Activated CD4-positive, alpha-beta memory T cell treated with anti-CD3 and anti-CD28 coated beads for 36 hours (primary cell): ENCODE measurements at regions not wholly inside any gene's neighbourhood (a gene's known extent, or its start where the extent isn't known, plus 50 kb on each side); places are given as distances from the start of the nearest gene placed in this dataset.

Source experiments
- CTCF ChIA-PET: fragments of 350-600 bp; sonication (Branson Sonifier 250); formaldehyde crosslinking; loops from one replicate; lab custom pipeline; 2021; ENCODE audit warnings: antibody characterized with exemption, inconsistent platforms; lab: Charles Lee
- POLR2A ChIA-PET: fragments of 350-600 bp; sonication (Branson Sonifier 250); formaldehyde crosslinking; loops from one replicate; lab custom pipeline; 2021; ENCODE audit warnings: antibody characterized with exemption; lab: Charles Lee
- DNase-seq: peaks from one replicate; pipeline ENCODE4 v3.0.0-alpha.2; 2020
- H3K27ac Mint-ChIP-seq: one replicate; pipeline ENCODE4 v1.8.0; 2021; ENCODE audit warnings: mixed read lengths
- H3K27me3 Mint-ChIP-seq: one replicate; pipeline ENCODE4 v1.8.0; 2021; ENCODE audit warnings: mixed read lengths
- H3K36me3 Mint-ChIP-seq: one replicate; pipeline ENCODE4 v1.8.0; 2021; ENCODE audit warnings: mixed read lengths
- H3K4me1 Mint-ChIP-seq: one replicate; pipeline ENCODE4 v1.8.0; 2021; ENCODE audit warnings: low read depth, mixed read lengths
- H3K4me3 Mint-ChIP-seq: one replicate; pipeline ENCODE4 v1.8.0; 2021; ENCODE audit warnings: mild to moderate bottlenecking, mixed read lengths
- H3K9me3 Mint-ChIP-seq: one replicate; pipeline ENCODE4 v1.8.0; 2021; ENCODE audit warnings: mixed read lengths
- intact Hi-C: fragments of 100-400 bp; cut with micrococcal nuclease; formaldehyde crosslinking; loops from one replicate; pipeline ENCODE4 v1.15.1; 2023

DNA sequence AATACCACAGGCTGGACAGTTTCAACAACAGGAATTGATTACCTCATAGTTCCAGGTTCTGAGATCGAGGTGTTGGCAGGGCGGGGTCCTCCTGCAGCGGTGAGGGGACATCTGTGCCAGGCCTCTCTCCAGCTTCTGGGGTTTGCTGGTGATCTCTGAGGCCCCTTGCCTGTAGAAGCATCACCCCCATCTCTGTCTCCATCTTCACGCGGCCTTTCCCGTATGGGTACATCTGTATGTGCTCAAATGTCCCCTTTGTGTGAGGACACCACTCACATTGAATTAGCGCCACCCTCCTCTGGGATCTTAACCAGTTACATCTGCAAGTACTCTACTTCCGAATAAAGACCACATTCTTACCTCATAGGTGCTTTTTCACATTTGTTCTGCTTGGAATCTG lies 1029.9 kb downstream of the BRD1 start:
- ChIA-PET POLR2A (no interaction called here), CTCF (no interaction called here)
- intact Hi-C loops, result no loop called here
- Mint-ChIP-seq H3K4me3 (no peak overlapping the region), H3K27ac (no peak overlapping the region), H3K27me3 (peaks cover 6% of the 10 kb centered on the region), H3K9me3 (peaks cover 2% of the 10 kb centered on the region), H3K36me3 (no peaks in the 10 kb centered on the region), H3K4me1 (no peaks in the 10 kb centered on the region)
- no peak for DNase-seq

DNA sequence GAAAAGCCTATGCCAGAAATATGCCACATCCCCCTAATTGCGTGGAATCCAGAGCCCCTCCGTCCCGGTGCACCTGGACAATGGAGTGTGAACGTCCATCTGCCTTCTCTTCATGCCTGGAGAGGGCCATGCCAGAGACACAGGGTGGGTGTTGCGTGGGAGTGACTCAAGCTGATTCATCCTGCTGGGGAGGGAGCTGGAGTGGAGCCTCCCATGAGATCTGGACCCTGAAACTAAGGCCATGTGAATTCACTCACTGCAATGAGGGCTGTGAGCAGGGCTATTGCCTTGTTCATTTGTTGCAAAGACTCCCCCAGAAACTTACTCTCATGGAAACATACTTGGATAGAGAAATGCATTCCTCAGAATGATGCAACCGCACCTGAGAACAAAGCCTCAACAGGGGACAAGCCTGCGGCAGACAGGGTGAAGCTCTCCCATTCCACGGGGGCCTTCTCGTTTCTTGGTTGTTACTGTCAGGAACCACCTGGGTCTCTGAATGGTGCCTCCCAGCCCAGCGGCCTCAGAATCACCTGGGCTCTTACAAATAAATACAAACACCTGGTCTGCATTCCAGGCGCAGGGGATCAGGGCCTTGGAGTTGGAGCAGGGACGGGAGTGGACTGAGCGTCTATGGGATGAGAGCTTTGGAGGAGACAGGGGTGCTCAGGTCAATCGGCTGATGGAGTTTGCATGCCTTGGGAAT lies 1031.2 kb downstream of the BRD1 start:
- no peaks in the 10 kb centered on the region for H3K36me3 Mint-ChIP-seq
- POLR2A ChIA-PET, result no interaction called here
- intact Hi-C loops, result no loop called here
- CTCF ChIA-PET, result no interaction called here
- H3K9me3 Mint-ChIP-seq, result peaks cover 2% of the 10 kb centered on the region
- H3K27ac Mint-ChIP-seq, result no peak overlapping the region
- H3K4me3 Mint-ChIP-seq, result no peak overlapping the region
- DNase-seq, result no peak
- H3K27me3 Mint-ChIP-seq, result peaks cover 7% of the 10 kb centered on the region
- no peaks in the 10 kb centered on the region for H3K4me1 Mint-ChIP-seq

DNA sequence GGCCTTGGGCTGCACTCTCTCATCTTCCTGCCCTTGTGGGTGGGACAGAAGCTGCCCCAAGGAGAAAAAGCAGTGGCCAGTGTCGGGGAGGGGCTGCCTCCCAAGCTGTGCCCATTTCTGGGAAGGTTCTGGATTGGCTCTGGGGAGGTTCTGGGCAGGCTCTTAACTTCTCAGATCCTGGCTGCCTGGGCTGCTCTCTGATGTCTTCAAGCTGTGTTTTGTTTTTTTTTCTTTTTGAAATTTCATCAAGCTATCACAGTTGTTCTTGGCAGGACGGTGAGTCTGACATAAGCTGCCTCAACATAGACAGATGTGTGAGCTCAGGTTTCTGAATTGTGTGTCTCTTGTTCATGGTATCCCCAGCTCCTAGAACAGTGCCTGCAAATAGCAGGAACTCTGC lies 1032.0 kb downstream of the BRD1 start:
- H3K27me3 Mint-ChIP-seq, result peaks cover 7% of the 10 kb centered on the region
- POLR2A ChIA-PET, result no interaction called here
- CTCF ChIA-PET, result no interaction called here
- peaks cover 2% of the 10 kb centered on the region for H3K9me3 Mint-ChIP-seq
- H3K36me3 Mint-ChIP-seq, result no peaks in the 10 kb centered on the region
- H3K4me1 Mint-ChIP-seq, result no peaks in the 10 kb centered on the region
- no peak for DNase-seq
- intact Hi-C loops, result no loop called here
- no peak overlapping the region for H3K4me3 Mint-ChIP-seq
- H3K27ac Mint-ChIP-seq, result no peak overlapping the region

DNA sequence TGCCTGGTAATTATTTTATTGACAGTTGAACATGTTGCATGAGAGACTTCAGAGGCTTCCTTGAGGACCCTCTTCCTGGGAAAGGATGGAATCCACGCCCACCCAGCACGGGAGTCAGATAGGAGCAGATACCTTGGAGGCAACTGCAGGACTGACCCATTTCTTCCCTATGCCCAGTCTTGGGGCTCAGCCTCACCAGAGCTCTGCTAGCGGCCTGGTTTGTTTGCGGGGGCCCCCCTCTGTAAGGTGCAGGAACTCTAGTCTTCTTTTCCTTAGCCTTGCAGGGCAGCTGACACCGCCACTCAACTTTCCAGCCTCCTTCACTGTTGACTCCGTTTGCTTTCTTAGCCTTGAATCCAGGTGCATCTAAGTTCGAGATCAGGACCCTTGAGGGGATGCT lies 1032.8 kb downstream of the BRD1 start:
- DNase-seq, result no peak
- CTCF ChIA-PET, result no interaction called here
- POLR2A ChIA-PET, result no interaction called here
- Mint-ChIP-seq H3K4me1 (no peaks in the 10 kb centered on the region), H3K4me3 (no peak overlapping the region), H3K36me3 (no peaks in the 10 kb centered on the region), H3K27me3 (peaks cover 7% of the 10 kb centered on the region), H3K27ac (no peak overlapping the region), H3K9me3 (peaks cover 2% of the 10 kb centered on the region)
- intact Hi-C loops, result no loop called here

DNA sequence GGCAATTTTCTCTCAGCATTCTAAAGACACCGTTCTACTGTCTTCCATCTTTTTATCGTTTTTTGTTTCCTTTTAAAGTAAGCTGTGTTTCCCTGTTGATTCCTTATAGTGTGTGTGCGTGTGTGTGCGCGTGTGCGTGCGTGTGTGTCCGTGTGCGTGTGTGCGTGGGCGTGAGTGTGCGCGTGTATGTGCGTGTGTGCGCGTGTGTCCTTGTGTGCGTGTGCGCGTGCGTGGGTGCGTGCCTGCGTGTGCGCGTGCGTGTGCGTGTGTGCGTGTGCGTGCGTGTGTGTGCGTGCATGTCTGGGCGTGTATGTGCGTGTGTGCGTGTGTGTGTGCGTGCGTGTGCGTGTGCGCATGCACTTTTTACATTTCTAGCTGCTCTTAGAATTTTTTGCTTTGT lies 1033.7 kb downstream of the BRD1 start:
- intact Hi-C loops, result no loop called here
- Mint-ChIP-seq H3K4me1 (no peaks in the 10 kb centered on the region), H3K27ac (no peak overlapping the region), H3K9me3 (peaks cover 2% of the 10 kb centered on the region), H3K27me3 (peaks cover 7% of the 10 kb centered on the region), H3K36me3 (no peaks in the 10 kb centered on the region), H3K4me3 (no peak overlapping the region)
- POLR2A ChIA-PET, result no interaction called here
- CTCF ChIA-PET, result interaction anchor here (1.2 kb wide), 1 partner anchor 16 kb away, joined by 3 read pairs; no protein-coding TSS in a partner anchor
- no peak for DNase-seq

DNA sequence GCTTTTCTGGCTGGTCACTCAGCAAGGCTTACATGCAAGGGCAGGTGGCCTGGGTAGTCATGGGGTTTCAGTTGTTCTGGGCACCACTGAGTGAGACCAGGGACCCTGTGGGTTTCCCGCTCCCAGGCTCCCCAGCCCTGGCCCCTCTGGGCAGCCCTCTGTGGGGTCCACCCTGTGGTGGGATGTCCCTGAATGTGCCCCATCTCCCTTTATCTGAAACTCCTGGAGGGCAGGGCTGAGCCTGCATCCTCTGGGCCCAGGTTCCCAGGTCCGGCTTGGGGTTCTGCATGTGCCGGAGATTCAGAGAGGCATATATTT lies 1041.0 kb downstream of the BRD1 start:
- no peaks in the 10 kb centered on the region for H3K4me1 Mint-ChIP-seq
- no peaks in the 10 kb centered on the region for H3K27me3 Mint-ChIP-seq
- intact Hi-C loops, result no loop called here
- no peak for DNase-seq
- ChIA-PET POLR2A (no interaction called here), CTCF (no interaction called here)
- no peaks in the 10 kb centered on the region for H3K36me3 Mint-ChIP-seq
- no peak overlapping the region for H3K27ac Mint-ChIP-seq
- no peak overlapping the region for H3K4me3 Mint-ChIP-seq
- H3K9me3 Mint-ChIP-seq, result no peaks in the 10 kb centered on the region

DNA sequence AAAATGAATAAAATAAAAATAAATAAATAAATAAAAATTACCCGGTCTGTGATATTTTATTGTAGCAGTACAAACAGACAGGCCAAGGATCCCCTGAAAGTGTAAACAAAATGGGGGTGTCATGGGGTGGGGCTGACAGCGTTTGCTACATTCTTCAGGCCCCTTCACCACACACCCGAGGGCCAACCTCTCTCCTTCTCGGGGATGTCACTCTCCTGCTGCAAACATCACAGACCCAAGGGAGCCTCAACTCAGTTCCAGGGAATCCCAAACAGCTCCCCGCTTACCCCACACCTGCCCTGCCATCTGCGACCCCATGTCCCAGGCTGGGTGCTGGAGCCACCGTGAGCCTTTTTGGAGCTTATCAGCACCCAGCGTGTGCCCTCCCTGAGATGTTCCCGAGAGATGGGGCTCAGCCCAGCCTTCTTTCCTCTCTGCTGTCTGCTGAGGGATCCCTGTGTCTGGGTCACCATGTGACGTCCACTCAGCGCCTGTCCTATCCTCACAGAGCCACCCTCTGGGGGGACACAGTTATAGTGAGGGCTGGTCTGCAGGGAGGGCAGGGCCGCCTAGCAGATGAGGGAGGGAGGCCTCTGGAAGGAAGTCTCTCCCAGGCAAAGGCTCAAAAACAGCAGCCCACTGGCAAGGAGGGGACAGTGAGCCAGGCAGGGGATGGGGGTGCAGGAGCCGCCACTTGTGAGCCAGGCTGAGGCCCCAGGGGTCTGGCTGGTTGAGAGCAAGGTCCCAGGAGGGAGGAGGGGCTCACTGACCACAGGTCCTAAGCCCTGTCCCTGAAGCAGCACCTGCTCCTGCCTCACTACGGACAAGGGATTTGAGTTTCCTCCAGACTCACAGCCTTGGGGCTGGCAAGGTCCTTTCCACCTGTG lies 1041.6 kb downstream of the BRD1 start:
- intact Hi-C loops, result no loop called here
- Mint-ChIP-seq H3K27ac (no peak overlapping the region), H3K4me1 (no peaks in the 10 kb centered on the region), H3K36me3 (no peaks in the 10 kb centered on the region), H3K9me3 (no peaks in the 10 kb centered on the region), H3K27me3 (no peaks in the 10 kb centered on the region), H3K4me3 (no peak overlapping the region)
- POLR2A ChIA-PET, result no interaction called here
- DNase-seq, result no peak
- CTCF ChIA-PET, result no interaction called here

DNA sequence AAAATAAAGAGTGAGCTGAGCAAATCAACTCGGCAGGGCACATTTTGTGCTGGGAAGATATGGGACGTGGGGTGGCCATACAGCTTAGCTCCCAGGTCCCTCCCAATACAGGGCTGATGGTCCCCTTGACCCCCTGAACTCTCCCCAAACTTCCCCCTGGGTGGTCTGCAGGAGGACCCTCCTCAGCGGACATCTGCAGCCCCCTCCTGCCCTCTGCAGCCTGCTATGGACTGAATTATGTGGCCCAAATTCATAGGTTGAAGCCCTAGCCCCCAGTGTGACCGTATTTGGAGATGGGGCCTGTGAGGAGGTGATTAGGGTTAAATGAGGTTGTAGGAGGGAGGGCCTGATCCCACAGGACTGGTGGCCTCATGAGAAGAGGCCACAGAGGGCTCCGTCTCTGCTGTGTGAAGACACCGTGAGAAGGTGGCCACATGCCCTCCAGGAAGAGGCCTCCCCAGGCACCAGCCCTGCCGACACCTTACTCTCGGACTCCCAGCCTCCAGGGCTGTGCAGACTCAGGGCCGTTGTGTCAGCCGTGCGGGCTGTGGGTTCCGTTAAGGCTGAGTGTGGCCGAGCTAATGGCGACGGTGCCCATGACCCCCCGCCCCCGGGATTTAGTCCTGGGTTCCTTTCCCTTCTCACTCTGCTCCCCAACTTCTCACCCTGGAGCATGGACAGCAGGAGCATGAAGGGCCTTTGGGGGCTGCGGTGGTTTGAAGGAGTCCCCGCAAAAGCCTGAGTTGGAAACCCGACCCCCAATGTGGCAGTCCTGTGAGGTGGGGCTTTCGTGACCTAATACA lies 1042.8 kb downstream of the BRD1 start:
- DNase-seq, result no peak

DNA sequence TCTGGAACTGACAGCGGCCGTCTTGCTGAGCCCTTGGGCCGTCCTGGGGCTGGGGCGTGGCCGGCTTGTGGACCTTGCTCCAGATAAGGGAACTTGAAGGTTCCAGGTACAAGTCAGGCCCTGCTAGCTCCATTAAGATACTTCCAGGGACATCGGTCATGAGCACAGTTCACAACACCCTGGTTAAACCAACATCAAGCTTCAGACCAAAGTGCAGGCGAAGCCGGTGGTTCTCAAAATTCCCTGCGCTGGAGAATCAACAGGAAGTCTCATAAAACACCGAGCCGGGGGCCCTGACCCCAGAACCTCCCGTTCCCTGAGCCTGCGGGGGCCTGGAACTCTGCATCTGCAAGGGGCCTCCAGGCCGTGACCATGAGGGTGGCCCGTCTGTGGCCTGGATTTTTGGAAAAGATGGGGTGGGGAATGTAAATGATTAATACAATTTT lies 1043.8 kb downstream of the BRD1 start:
- H3K4me1 Mint-ChIP-seq, result no peaks in the 10 kb centered on the region
- H3K27ac Mint-ChIP-seq, result no peak overlapping the region
- CTCF ChIA-PET, result interaction anchor here (1.3 kb wide), 1 partner anchor 48 kb away, joined by 4 read pairs; no protein-coding TSS in a partner anchor
- no peaks in the 10 kb centered on the region for H3K36me3 Mint-ChIP-seq
- H3K4me3 Mint-ChIP-seq, result no peak overlapping the region
- no peak for DNase-seq
- no peaks in the 10 kb centered on the region for H3K9me3 Mint-ChIP-seq
- no peaks in the 10 kb centered on the region for H3K27me3 Mint-ChIP-seq
- POLR2A ChIA-PET, result no interaction called here
- intact Hi-C loops, result no loop called here

More for the DNA sequence above, 1042.8 kb downstream of the BRD1 start:
- no peak overlapping the region for H3K4me3 Mint-ChIP-seq
- H3K4me1 Mint-ChIP-seq, result no peaks in the 10 kb centered on the region
- ChIA-PET CTCF (no interaction called here), POLR2A (no interaction called here)
- H3K27ac Mint-ChIP-seq, result no peak overlapping the region
- no peaks in the 10 kb centered on the region for H3K27me3 Mint-ChIP-seq
- intact Hi-C loops, result no loop called here
- H3K36me3 Mint-ChIP-seq, result no peaks in the 10 kb centered on the region
- H3K9me3 Mint-ChIP-seq, result no peaks in the 10 kb centered on the region

DNA sequence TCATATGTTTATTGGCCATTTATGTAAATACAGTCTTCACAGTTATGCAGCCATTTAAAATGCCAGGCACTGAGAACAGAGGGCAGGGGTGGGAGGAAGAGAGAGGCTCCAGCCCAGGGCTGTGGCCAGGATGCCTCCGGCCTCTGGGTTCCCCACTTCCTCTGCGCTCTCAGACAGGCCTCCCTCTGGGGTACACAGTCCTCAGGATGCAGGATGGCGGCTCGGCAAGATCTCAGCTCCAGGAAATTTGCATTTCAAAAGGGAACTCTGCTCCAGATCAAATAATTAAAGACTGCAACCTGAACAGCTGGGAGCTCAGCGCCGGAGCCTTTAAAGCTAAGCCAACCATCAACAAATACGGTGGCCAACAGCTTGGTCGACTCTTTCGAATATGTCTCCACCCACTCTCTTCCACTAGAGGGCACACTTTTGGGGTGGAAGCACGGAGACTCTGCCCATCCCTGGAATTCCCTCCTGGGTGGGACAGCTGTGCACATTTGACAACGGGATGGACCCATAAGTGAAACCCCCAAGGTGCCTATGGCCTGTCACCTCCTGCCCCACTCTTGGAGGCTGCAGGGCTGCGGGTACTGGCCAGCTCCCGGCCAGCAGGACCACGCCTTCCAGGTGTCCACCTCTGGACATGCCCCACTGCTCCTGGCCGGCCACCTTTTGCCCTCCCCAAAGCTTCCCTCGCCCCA lies 1044.7 kb downstream of the BRD1 start:
- Mint-ChIP-seq H3K27ac (no peak overlapping the region), H3K4me3 (no peak overlapping the region), H3K9me3 (no peaks in the 10 kb centered on the region), H3K4me1 (no peaks in the 10 kb centered on the region), H3K27me3 (peaks cover 3% of the 10 kb centered on the region), H3K36me3 (no peaks in the 10 kb centered on the region)
- CTCF ChIA-PET, result interaction anchor here (0.7 to 1.3 kb wide), 3 partner anchors 8 to 522 kb away, joined by 3 to 4 read pairs (median 3); no protein-coding TSS in a partner anchor
- no peak for DNase-seq
- intact Hi-C loops, result no loop called here
- POLR2A ChIA-PET, result no interaction called here

DNA sequence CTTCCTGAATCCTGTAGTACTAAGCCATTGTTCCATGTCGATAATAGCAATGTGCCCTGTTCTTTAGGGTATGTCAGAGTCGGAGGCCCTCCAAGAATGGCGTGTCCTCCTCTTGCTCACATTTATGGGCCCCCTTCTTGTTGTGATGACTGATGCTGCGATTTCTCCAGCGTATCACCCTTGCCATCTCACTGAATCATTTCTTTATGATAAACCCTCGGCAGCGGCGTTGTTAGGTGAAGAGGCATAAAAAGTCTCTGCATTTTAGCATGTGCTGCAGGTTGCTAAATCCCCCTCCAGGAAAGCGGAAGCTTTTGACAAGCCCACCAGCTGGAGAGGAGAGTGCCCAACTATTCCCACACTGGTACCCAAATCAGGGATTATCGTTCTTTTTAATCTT lies 1045.3 kb downstream of the BRD1 start:
- Mint-ChIP-seq H3K27ac (no peak overlapping the region), H3K4me3 (no peak overlapping the region), H3K4me1 (no peaks in the 10 kb centered on the region), H3K27me3 (peaks cover 3% of the 10 kb centered on the region), H3K36me3 (no peaks in the 10 kb centered on the region), H3K9me3 (peaks cover 4% of the 10 kb centered on the region)
- intact Hi-C loops, result no loop called here
- no peak for DNase-seq
- ChIA-PET CTCF (interaction anchor here (0.7 to 1.0 kb wide), 2 partner anchors 8 to 522 kb away, joined by 3 read pairs; no protein-coding TSS in a partner anchor), POLR2A (no interaction called here)
